ENCODE measurements at regions not wholly inside any gene's neighbourhood (a gene's known extent, or its start where the extent isn't known, plus 50 kb on each side); places are given as distances from the start of the nearest gene placed in this dataset.

DNA sequence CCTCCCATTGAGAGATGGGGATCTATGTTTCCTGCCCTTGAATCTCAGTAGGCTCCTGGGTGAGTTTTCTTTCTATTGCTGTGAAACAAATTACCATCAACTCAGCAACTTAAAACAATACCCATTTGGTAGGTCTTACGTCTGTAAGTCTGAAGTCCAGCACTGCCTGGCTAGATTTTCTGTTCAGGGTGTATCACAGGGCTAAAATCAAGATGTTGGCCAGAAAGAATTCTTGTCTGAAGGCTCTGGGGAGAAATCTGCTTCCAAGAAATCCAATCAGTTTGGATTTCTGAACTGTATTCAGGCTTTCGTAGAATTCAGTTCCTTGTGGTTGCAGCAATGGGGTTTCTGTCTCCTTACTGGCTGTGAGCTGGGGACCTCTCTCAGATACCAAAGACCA lies 99.6 kb upstream of the SLC24A3 start:
- H3K4me3 ChIP-seq (replicated peaks in 1 of 4; ENCODE audit: control extremely low read depth in 1 of 4, insufficient read depth in 1 of 4, low read depth in 3 of 4, low read length in 4 of 4) = no peak overlapping the region
- H4K20me1 ChIP-seq (ENCODE audit: control insufficient read depth, extremely low read depth, insufficient read depth, low read length) = no peaks in the 10 kb centered on the region

DNA sequence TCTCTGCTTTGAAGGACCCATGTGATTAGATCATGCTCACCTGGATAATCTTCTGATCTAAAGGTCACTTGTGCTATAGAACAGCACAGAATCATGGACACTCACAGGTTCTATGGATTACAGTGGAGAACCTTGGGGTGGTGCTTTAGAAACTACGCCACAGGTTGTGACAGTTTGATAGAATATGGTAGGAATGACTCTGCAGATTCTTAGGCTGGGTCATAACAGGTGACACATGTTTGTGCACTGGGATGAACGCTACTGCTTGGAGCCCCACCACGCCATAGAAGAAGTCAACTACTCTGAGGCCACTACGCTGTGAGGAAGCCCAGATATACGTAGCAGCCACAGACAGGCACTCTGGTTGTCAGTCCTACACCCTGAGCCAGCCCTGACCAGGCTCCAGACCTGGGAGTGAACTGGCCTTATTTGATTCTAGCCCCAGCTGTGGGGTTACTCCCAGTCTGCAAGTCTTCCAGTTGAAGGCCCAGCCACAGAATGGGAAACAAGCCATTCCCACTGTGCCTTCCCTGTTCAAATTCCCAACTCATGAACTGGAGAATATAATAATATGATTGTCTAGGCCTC lies 99.0 kb upstream of the SLC24A3 start:
- Histone ChIP-seq H3K9ac (ENCODE audit: insufficient read depth, low read length) (no peak overlapping the region), H3K9me3 (ENCODE audit: control insufficient read depth, insufficient read depth, low read depth, low read length) (no peaks in the 10 kb centered on the region), H4K20me1 (ENCODE audit: control insufficient read depth, extremely low read depth, insufficient read depth, low read length) (no peaks in the 10 kb centered on the region), H3K4me3 (replicated peaks in 1 of 4; ENCODE audit: control extremely low read depth in 1 of 4, insufficient read depth in 1 of 4, low read depth in 3 of 4, low read length in 4 of 4) (no peak overlapping the region), H3K27me3 (ENCODE audit: control insufficient read depth, insufficient read depth, low read length) (no peaks in the 10 kb centered on the region), H3K36me3 (ENCODE audit: control insufficient read depth, insufficient read depth, low read length) (no peaks in the 10 kb centered on the region), H3K27ac (ENCODE audit: insufficient read depth, low read length) (no peak overlapping the region), H2AFZ (ENCODE audit: low read length) (no peak overlapping the region), H3K79me2 (ENCODE audit: control insufficient read depth, insufficient read depth, low read length) (no peaks in the 10 kb centered on the region), H3K4me1 (ENCODE audit: control insufficient read depth, extremely low read depth, insufficient read depth, low read length) (no peaks in the 10 kb centered on the region), H3K4me2 (ENCODE audit: extremely low read depth, insufficient read depth, low read length) (no peak overlapping the region)
- DNase-seq (ENCODE audit: low read depth in 2 of 2) = no peak
- TF ChIP-seq, protein P1, sequence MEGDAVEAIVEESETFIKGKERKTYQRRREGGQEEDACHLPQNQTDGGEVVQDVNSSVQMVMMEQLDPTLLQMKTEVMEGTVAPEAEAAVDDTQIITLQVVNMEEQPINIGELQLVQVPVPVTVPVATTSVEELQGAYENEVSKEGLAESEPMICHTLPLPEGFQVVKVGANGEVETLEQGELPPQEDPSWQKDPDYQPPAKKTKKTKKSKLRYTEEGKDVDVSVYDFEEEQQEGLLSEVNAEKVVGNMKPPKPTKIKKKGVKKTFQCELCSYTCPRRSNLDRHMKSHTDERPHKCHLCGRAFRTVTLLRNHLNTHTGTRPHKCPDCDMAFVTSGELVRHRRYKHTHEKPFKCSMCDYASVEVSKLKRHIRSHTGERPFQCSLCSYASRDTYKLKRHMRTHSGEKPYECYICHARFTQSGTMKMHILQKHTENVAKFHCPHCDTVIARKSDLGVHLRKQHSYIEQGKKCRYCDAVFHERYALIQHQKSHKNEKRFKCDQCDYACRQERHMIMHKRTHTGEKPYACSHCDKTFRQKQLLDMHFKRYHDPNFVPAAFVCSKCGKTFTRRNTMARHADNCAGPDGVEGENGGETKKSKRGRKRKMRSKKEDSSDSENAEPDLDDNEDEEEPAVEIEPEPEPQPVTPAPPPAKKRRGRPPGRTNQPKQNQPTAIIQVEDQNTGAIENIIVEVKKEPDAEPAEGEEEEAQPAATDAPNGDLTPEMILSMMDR (conservative IDR thresholded peaks at IDR 0.05 in 1 of 2, IDR thresholded peaks at IDR 0.05 in 1 of 2; ENCODE audit: low read depth in 1 of 2, low read length in 2 of 2) = no peak
- TF ChIP-seq EZH2 (IDR thresholded peaks at IDR 0.05; ENCODE audit: low read length, missing control alignments) = no peak

More for the DNA sequence above, 99.6 kb upstream of the SLC24A3 start:
- no peak overlapping the region for H3K9ac ChIP-seq (ENCODE audit: insufficient read depth, low read length)
- no peak overlapping the region for H3K4me2 ChIP-seq (ENCODE audit: extremely low read depth, insufficient read depth, low read length)
- H2AFZ ChIP-seq (ENCODE audit: low read length) = no peak overlapping the region
- DNase-seq (ENCODE audit: low read depth in 2 of 2) = no peak
- H3K36me3 ChIP-seq (ENCODE audit: control insufficient read depth, insufficient read depth, low read length) = no peaks in the 10 kb centered on the region
- H3K9me3 ChIP-seq (ENCODE audit: control insufficient read depth, insufficient read depth, low read depth, low read length) = no peaks in the 10 kb centered on the region
- no peaks in the 10 kb centered on the region for H3K79me2 ChIP-seq (ENCODE audit: control insufficient read depth, insufficient read depth, low read length)
- TF ChIP-seq EZH2 (IDR thresholded peaks at IDR 0.05; ENCODE audit: low read length, missing control alignments) = no peak
- TF ChIP-seq, protein P1 (conservative IDR thresholded peaks at IDR 0.05 in 1 of 2, IDR thresholded peaks at IDR 0.05 in 1 of 2; ENCODE audit: low read depth in 1 of 2, low read length in 2 of 2) = no peak
- no peaks in the 10 kb centered on the region for H3K27me3 ChIP-seq (ENCODE audit: control insufficient read depth, insufficient read depth, low read length)
- no peaks in the 10 kb centered on the region for H3K4me1 ChIP-seq (ENCODE audit: control insufficient read depth, extremely low read depth, insufficient read depth, low read length)
- H3K27ac ChIP-seq (ENCODE audit: insufficient read depth, low read length) = no peak overlapping the region

GRCh38 chr20:19114410-19114809 lies 98.0 kb upstream of the SLC24A3 start:
- no peaks in the 10 kb centered on the region for H3K36me3 ChIP-seq (ENCODE audit: control insufficient read depth, insufficient read depth, low read length)
- no peak overlapping the region for H2AFZ ChIP-seq (ENCODE audit: low read length)
- H3K9me3 ChIP-seq (ENCODE audit: control insufficient read depth, insufficient read depth, low read depth, low read length) = no peaks in the 10 kb centered on the region
- H3K4me2 ChIP-seq (ENCODE audit: extremely low read depth, insufficient read depth, low read length) = no peak overlapping the region
- H3K4me3 ChIP-seq (replicated peaks in 1 of 4; ENCODE audit: control extremely low read depth in 1 of 4, insufficient read depth in 1 of 4, low read depth in 3 of 4, low read length in 4 of 4) = no peak overlapping the region
- no peaks in the 10 kb centered on the region for H3K79me2 ChIP-seq (ENCODE audit: control insufficient read depth, insufficient read depth, low read length)
- H3K27me3 ChIP-seq (ENCODE audit: control insufficient read depth, insufficient read depth, low read length) = no peaks in the 10 kb centered on the region
- no peaks in the 10 kb centered on the region for H3K4me1 ChIP-seq (ENCODE audit: control insufficient read depth, extremely low read depth, insufficient read depth, low read length)
- no peak for DNase-seq (ENCODE audit: low read depth in 2 of 2)
- H3K27ac ChIP-seq (ENCODE audit: insufficient read depth, low read length) = no peak overlapping the region
- H3K9ac ChIP-seq (ENCODE audit: insufficient read depth, low read length) = no peak overlapping the region
- TF ChIP-seq EZH2 (IDR thresholded peaks at IDR 0.05; ENCODE audit: low read length, missing control alignments) = no peak
- TF ChIP-seq, protein P1 (conservative IDR thresholded peaks at IDR 0.05 in 1 of 2, IDR thresholded peaks at IDR 0.05 in 1 of 2; ENCODE audit: low read depth in 1 of 2, low read length in 2 of 2) = no peak
- no peaks in the 10 kb centered on the region for H4K20me1 ChIP-seq (ENCODE audit: control insufficient read depth, extremely low read depth, insufficient read depth, low read length)
